H9 (cell line): ENCODE measurements at regions not wholly inside any gene's neighbourhood (a gene's known extent, or its start where the extent isn't known, plus 50 kb on each side); places are given as distances from the start of the nearest gene placed in this dataset.

Experiments
- DNase-seq: peaks from one replicate; pipeline ENCODE4 v3.0.0-alpha.2; 2017
- H2AFZ ChIP-seq: one replicate; pipeline ENCODE4 v1.6.1; 2013; ENCODE audit warnings: mild to moderate bottlenecking, low read length, control low read depth, moderate library complexity
- H2AK5ac ChIP-seq: 2 replicates; pipeline ENCODE4 v1.6.1; 2013; ENCODE audit warnings: low read length, control low read depth, mixed read lengths; ENCODE audit not compliant: insufficient read length
- H2BK120ac ChIP-seq: one replicate; pipeline ENCODE4 v1.6.1; 2013; ENCODE audit warnings: low read depth, mild to moderate bottlenecking, low read length, control low read depth, inconsistent platforms; ENCODE audit not compliant: poor library complexity, severe bottlenecking
- H2BK12ac ChIP-seq: 2 replicates; pipeline ENCODE4 v1.6.1; 2013; ENCODE audit warnings: low read length, control low read depth, mixed read lengths, low read depth; ENCODE audit not compliant: insufficient read length
- H2BK15ac ChIP-seq: 2 replicates; pipeline ENCODE4 v1.6.1; 2013; ENCODE audit warnings: low read depth, low read length, control low read depth
- H2BK20ac ChIP-seq: one replicate; pipeline ENCODE4 v1.6.1; 2013; ENCODE audit warnings: low read depth, mild to moderate bottlenecking, low read length, control low read depth, inconsistent platforms; ENCODE audit not compliant: poor library complexity, severe bottlenecking
- H2BK5ac ChIP-seq: 2 replicates; pipeline ENCODE4 v1.6.1; 2013; ENCODE audit warnings: low read length, control low read depth, mixed read lengths; ENCODE audit not compliant: insufficient read length
- H3K14ac ChIP-seq: 2 replicates; pipeline ENCODE4 v1.6.1; 2013; ENCODE audit warnings: low read length, control low read depth; ENCODE audit not compliant: insufficient read depth
- H3K18ac ChIP-seq: 2 replicates; pipeline ENCODE4 v1.6.1; 2013; ENCODE audit warnings: low read depth, mild to moderate bottlenecking, mixed read lengths, low read length, control low read depth; ENCODE audit not compliant: insufficient read length
- H3K23ac ChIP-seq: 2 replicates; pipeline ENCODE4 v1.6.1; 2013; ENCODE audit warnings: low read length, control low read depth, mixed read lengths, low read depth; ENCODE audit not compliant: insufficient read length
- H3K23me2 ChIP-seq: 2 replicates; pipeline ENCODE4 v1.6.1; 2013; ENCODE audit warnings: low read depth, mild to moderate bottlenecking, mixed read lengths, low read length, control low read depth; ENCODE audit not compliant: insufficient read length, poor library complexity, severe bottlenecking
- H3K27ac ChIP-seq: 2 replicates; pipeline ENCODE4 v1.5.1; 2013; ENCODE audit warnings: low read length, control low read depth, mixed read lengths, low read depth; ENCODE audit not compliant: insufficient read length
- H3K27me3 ChIP-seq: 2 replicates; pipeline ENCODE4 v1.6.1; 2013; ENCODE audit warnings: low read length, control low read depth, inconsistent platforms; ENCODE audit not compliant: insufficient read depth
- H3K4ac ChIP-seq: 2 replicates; pipeline ENCODE4 v1.6.1; 2013; ENCODE audit warnings: low read depth, mild to moderate bottlenecking, control low read depth, inconsistent platforms, low read length, moderate library complexity
- H3K4me1 ChIP-seq: 2 replicates; pipeline ENCODE4 v1.6.1; 2013; ENCODE audit warnings: low read length, control low read depth, inconsistent platforms; ENCODE audit not compliant: insufficient read depth
- H3K4me2 ChIP-seq: 2 replicates; pipeline ENCODE4 v1.6.1; 2013; ENCODE audit warnings: low read length, control low read depth, mixed read lengths; ENCODE audit not compliant: insufficient read length, insufficient read depth
- H3K56ac ChIP-seq: 2 replicates; pipeline ENCODE4 v1.6.1; 2013; ENCODE audit warnings: low read depth, mild to moderate bottlenecking, mixed read lengths, low read length, control low read depth; ENCODE audit not compliant: insufficient read length
- H3K79me1 ChIP-seq: 2 replicates; pipeline ENCODE4 v1.6.1; 2013; ENCODE audit warnings: low read depth, mild to moderate bottlenecking, moderate library complexity, low read length, control low read depth, inconsistent platforms; ENCODE audit not compliant: insufficient read depth, poor library complexity, severe bottlenecking
- H3K79me2 ChIP-seq: 2 replicates; pipeline ENCODE4 v1.6.1; 2013; ENCODE audit warnings: low read length, control low read depth, inconsistent platforms; ENCODE audit not compliant: insufficient read depth
- H3K9ac ChIP-seq: 2 replicates; pipeline ENCODE4 v1.6.1; 2013; ENCODE audit warnings: low read length, control low read depth, mixed read lengths; ENCODE audit not compliant: insufficient read length; ENCODE audit errors: extremely low read depth
- H3K9me3 ChIP-seq: one replicate; pipeline ENCODE4 v1.6.1; 2013; ENCODE audit warnings: low read depth, low read length, inconsistent platforms; ENCODE audit not compliant: control insufficient read depth
- H3T11ph ChIP-seq: one replicate; pipeline ENCODE4 v1.6.1; 2013; ENCODE audit warnings: mild to moderate bottlenecking, low read length, control low read depth, inconsistent platforms
- H4K20me1 ChIP-seq: one replicate; pipeline ENCODE4 v1.6.1; 2013; ENCODE audit not compliant: control insufficient read depth, insufficient read length, insufficient read depth
- H4K5ac ChIP-seq: 2 replicates; pipeline ENCODE4 v1.6.1; 2013; ENCODE audit warnings: low read depth, mild to moderate bottlenecking, mixed read lengths, low read length, control low read depth; ENCODE audit not compliant: insufficient read length
- H4K8ac ChIP-seq: replicated peaks from 2 replicates; pipeline ENCODE4 v1.6.1; 2013; ENCODE audit warnings: low read length, control low read depth, mixed read lengths, low read depth; ENCODE audit not compliant: insufficient read length
- H4K91ac ChIP-seq: 2 replicates; pipeline ENCODE4 v1.6.1; 2013; ENCODE audit warnings: low read depth, mild to moderate bottlenecking, moderate library complexity, mixed read lengths, low read length, control low read depth; ENCODE audit not compliant: insufficient read length
- H3K27ac Mint-ChIP-seq, 3 experiments: 2 replicates in 2 of 3; 3 replicates in 1 of 3; pipeline ENCODE4 v1.8.0; 2020 to 2021; ENCODE audit warnings: mixed read lengths in 3 of 3, mild to moderate bottlenecking in 1 of 3, moderate library complexity in 1 of 3
- H3K27me3 Mint-ChIP-seq: 2 replicates; pipeline ENCODE4 v1.8.0; 2021; ENCODE audit warnings: low read depth, mild to moderate bottlenecking, moderate library complexity, mixed read lengths
- H3K36me3 Mint-ChIP-seq, 3 experiments: 2 replicates in 2 of 3; 3 replicates in 1 of 3; pipeline ENCODE4 v1.8.0; 2020 to 2021; ENCODE audit warnings: low read depth in 3 of 3, mixed read lengths in 3 of 3; ENCODE audit not compliant: insufficient read depth in 1 of 3
- H3K4me1 Mint-ChIP-seq, 2 experiments: 2 replicates each; pipeline ENCODE4 v1.8.0; 2020; ENCODE audit warnings: mixed read lengths in 2 of 2
- H3K4me3 Mint-ChIP-seq, 2 experiments: 2 replicates in 1 of 2; 3 replicates in 1 of 2; pipeline ENCODE4 v1.8.0; 2020 to 2021; ENCODE audit warnings: mild to moderate bottlenecking in 2 of 2, mixed read lengths in 2 of 2, moderate library complexity in 1 of 2
- H3K9me3 Mint-ChIP-seq, 2 experiments: 2 replicates in 1 of 2; 3 replicates in 1 of 2; pipeline ENCODE4 v1.8.0; 2020; ENCODE audit warnings: mild to moderate bottlenecking in 2 of 2, mixed read lengths in 2 of 2, moderate library complexity in 1 of 2
- CTCF ChIP-seq: fragments of 200-600 bp; sonication (generic); conservative IDR thresholded peaks from 3 replicates; pipeline ENCODE4 v1.8.0; 2021; ENCODE audit warnings: antibody characterized with exemption, mild to moderate bottlenecking
- WGBS: extraction: QIAGEN DNeasy Blood & Tissue Kit; methylation state at CpG from one replicate; pipeline ENCODE4 v1.1.7; 2013; ENCODE audit warnings: missing lambda C conversion rate, low lambda C conversion rate, mixed read lengths; ENCODE audit not compliant: insufficient read length; ENCODE audit errors: extremely low coverage; 5-methylcytosine and 5-hydroxymethylcytosine counted together

GRCh38 chr10:121312587-121312986, 285.7 kb downstream of the FGFR2 start:
- Histone ChIP-seq H4K20me1 (no peaks in the 10 kb centered on the region), H3K4ac (no peak overlapping the region), H4K8ac (no peak overlapping the region), H2AK5ac (no peak overlapping the region), H2BK5ac (no peak overlapping the region), H4K5ac (no peak overlapping the region), H3K27me3 (no peaks in the 10 kb centered on the region), H3K23me2 (no peaks in the 10 kb centered on the region), H3K18ac (no peak overlapping the region), H3K56ac (no peak overlapping the region), H2BK12ac (no peak overlapping the region), H2AFZ (no peak overlapping the region), H3K79me2 (no peaks in the 10 kb centered on the region), H3K79me1 (no peaks in the 10 kb centered on the region), H3K14ac (no peak overlapping the region), H3K4me2 (no peak overlapping the region), H3K9me3 (no peaks in the 10 kb centered on the region), H2BK120ac (no peak overlapping the region), H3K27ac (no peak overlapping the region), H4K91ac (no peak overlapping the region), H3K23ac (no peak overlapping the region), H3T11ph (no peak overlapping the region), H2BK20ac (no peak overlapping the region), H3K4me1 (peaks cover 5% of the 10 kb centered on the region; the same call in 1 of the 2 replicates), H3K9ac (no peak overlapping the region), H2BK15ac (no peak overlapping the region)
- peaks cover 0 to 3% of the 10 kb centered on the region in 2 experiments; a peak in 1 of 5 replicates for H3K9me3 Mint-ChIP-seq
- WGBS: no CpG with 5 or more reads among the region's 5 CpGs
- peaks cover 34 to 35% of the 10 kb centered on the region in 2 experiments for H3K4me1 Mint-ChIP-seq
- DNase-seq: no peak
- H3K27ac Mint-ChIP-seq: peak overlapping the region in 2 of 3 experiments; percentile 53 to 54; a peak in 3 of 7 replicates
- H3K27me3 Mint-ChIP-seq: peaks cover 3% of the 10 kb centered on the region; the same call in 1 of the 2 replicates
- H3K4me3 Mint-ChIP-seq: no peak overlapping the region
- peaks cover 0 to 6% (median 2%) of the 10 kb centered on the region in 3 experiments; a peak in 2 of 7 replicates for H3K36me3 Mint-ChIP-seq
- no peak for TF ChIP-seq CTCF
